Trophoblast cell (in vitro differentiated cells and primary cell): ENCODE measurements at regions not wholly inside any gene's neighbourhood (a gene's known extent, or its start where the extent isn't known, plus 50 kb on each side); places are given as distances from the start of the nearest gene placed in this dataset.

ENCODE experiments used
- DNase-seq, 2 donors: peaks; one replicate each; pipeline ENCODE4 v3.0.0-alpha.2; 2016
- H2AFZ ChIP-seq: 2 replicates; pipeline ENCODE4 v1.6.1; 2013; ENCODE audit warnings: low read length, moderate library complexity, mild to moderate bottlenecking; ENCODE audit not compliant: insufficient read depth, poor library complexity
- H2AK5ac ChIP-seq: 2 replicates; pipeline ENCODE4 v1.6.1; 2013; ENCODE audit warnings: mild to moderate bottlenecking, low read length
- H2BK120ac ChIP-seq: 2 replicates; pipeline ENCODE4 v1.6.1; 2013; ENCODE audit warnings: low read length, mild to moderate bottlenecking, moderate library complexity; ENCODE audit not compliant: insufficient read depth, poor library complexity
- H2BK12ac ChIP-seq: 2 replicates; pipeline ENCODE4 v1.6.1; 2013; ENCODE audit warnings: mild to moderate bottlenecking, low read length, moderate library complexity
- H2BK5ac ChIP-seq: 2 replicates; pipeline ENCODE4 v1.6.1; 2013; ENCODE audit warnings: low read length, low read depth, moderate library complexity, mild to moderate bottlenecking; ENCODE audit not compliant: poor library complexity
- H3K14ac ChIP-seq: 2 replicates; pipeline ENCODE4 v1.6.1; 2013; ENCODE audit warnings: mild to moderate bottlenecking, low read length
- H3K18ac ChIP-seq: 2 replicates; pipeline ENCODE4 v1.6.1; 2013; ENCODE audit warnings: mild to moderate bottlenecking, low read length
- H3K23ac ChIP-seq: 2 replicates; pipeline ENCODE4 v1.6.1; 2013; ENCODE audit warnings: low read length
- H3K27ac ChIP-seq: 2 replicates; pipeline ENCODE4 v1.5.1; 2013; ENCODE audit warnings: low read depth, mild to moderate bottlenecking, inconsistent platforms, low read length, moderate library complexity
- H3K27me3 ChIP-seq: 2 replicates; pipeline ENCODE4 v1.6.1; 2013; ENCODE audit warnings: inconsistent platforms, mild to moderate bottlenecking, low read length, moderate library complexity; ENCODE audit not compliant: insufficient read depth
- H3K36me3 ChIP-seq, 2 experiments: 1 replicate in 1 of 2; 2 replicates in 1 of 2; pipeline ENCODE4 v1.6.1; 2013; ENCODE audit warnings: low read length in 2 of 2, mild to moderate bottlenecking in 2 of 2, moderate library complexity in 1 of 2; ENCODE audit not compliant: insufficient read depth in 2 of 2, control insufficient read depth in 1 of 2
- H3K4ac ChIP-seq: 2 replicates; pipeline ENCODE4 v1.6.1; 2013; ENCODE audit warnings: low read depth, mild to moderate bottlenecking, low read length, moderate library complexity
- H3K4me1 ChIP-seq, 2 experiments: 1 replicate in 1 of 2; 2 replicates in 1 of 2; pipeline ENCODE4 v1.6.1; 2013; ENCODE audit warnings: low read length in 2 of 2, mild to moderate bottlenecking in 2 of 2, moderate library complexity in 1 of 2; ENCODE audit not compliant: insufficient read depth in 2 of 2, control insufficient read depth in 1 of 2
- H3K4me2 ChIP-seq: 2 replicates; pipeline ENCODE4 v1.6.1; 2013; ENCODE audit warnings: inconsistent platforms, mild to moderate bottlenecking, low read length, moderate library complexity
- H3K4me3 ChIP-seq: 2 replicates; pipeline ENCODE4 v1.5.1; 2013; ENCODE audit warnings: mild to moderate bottlenecking, low read depth, low read length, inconsistent platforms
- H3K79me1 ChIP-seq: one replicate; pipeline ENCODE4 v1.6.1; 2013; ENCODE audit warnings: low read length
- H3K79me2 ChIP-seq: 2 replicates; pipeline ENCODE4 v1.6.1; 2013; ENCODE audit warnings: low read length, mild to moderate bottlenecking; ENCODE audit not compliant: control insufficient read depth, insufficient read depth, poor library complexity
- H3K9ac ChIP-seq: 2 replicates; pipeline ENCODE4 v1.6.1; 2013; ENCODE audit warnings: mild to moderate bottlenecking, low read length
- H3K9me3 ChIP-seq: 2 replicates; pipeline ENCODE4 v1.6.1; 2013; ENCODE audit warnings: low read depth, mild to moderate bottlenecking, control low read depth, inconsistent platforms, low read length; ENCODE audit not compliant: insufficient read depth
- H4K12ac ChIP-seq: 2 replicates; pipeline ENCODE4 v1.6.1; 2013; ENCODE audit warnings: low read depth, mild to moderate bottlenecking, low read length, moderate library complexity
- H4K8ac ChIP-seq: 2 replicates; pipeline ENCODE4 v1.6.1; 2013; ENCODE audit warnings: low read depth, mild to moderate bottlenecking, low read length, moderate library complexity
- H4K91ac ChIP-seq: one replicate; pipeline ENCODE4 v1.6.1; 2013; ENCODE audit warnings: low read depth, mild to moderate bottlenecking, low read length, moderate library complexity
- WGBS: extraction: QIAGEN DNeasy Blood & Tissue Kit; methylation state at CpG from one replicate; pipeline ENCODE4 v1.1.7; 2013; ENCODE audit warnings: missing lambda C conversion rate; ENCODE audit not compliant: insufficient read length, insufficient coverage; ENCODE audit errors: extremely low coverage; 5-methylcytosine and 5-hydroxymethylcytosine counted together

- H3K27me3 ChIP-seq: no peaks in the 10 kb centered on the region
- no peak overlapping the region for H2AK5ac ChIP-seq
- no peaks in the 10 kb centered on the region for H3K9me3 ChIP-seq
- no peaks in the 10 kb centered on the region for H3K36me3 ChIP-seq
- H3K4me2 ChIP-seq: no peak overlapping the region
- WGBS: no CpG with 5 or more reads among the region's 6 CpGs
- H3K4me3 ChIP-seq: no peak overlapping the region
- H3K14ac ChIP-seq: no peak overlapping the region
- H4K91ac ChIP-seq: no peak overlapping the region
- no peak overlapping the region for H2BK12ac ChIP-seq
- H4K12ac ChIP-seq: no peak overlapping the region
- H2AFZ ChIP-seq: no peak overlapping the region
- H3K18ac ChIP-seq: no peak overlapping the region
- no peak overlapping the region for H4K8ac ChIP-seq
- H3K23ac ChIP-seq: no peak overlapping the region
- no peak for DNase-seq
- H3K4ac ChIP-seq: no peak overlapping the region
- no peak overlapping the region for H3K9ac ChIP-seq
- H2BK5ac ChIP-seq: no peak overlapping the region
- no peak overlapping the region for H2BK120ac ChIP-seq
- no peaks in the 10 kb centered on the region for H3K4me1 ChIP-seq
- H3K27ac ChIP-seq: no peak overlapping the region
- H3K79me1 ChIP-seq: no peaks in the 10 kb centered on the region
- H3K79me2 ChIP-seq: no peaks in the 10 kb centered on the region
These were observed 112.1 kb upstream of the TIAM1 start for GRCh38 chr21:31456201-31456600.

- no peak overlapping the region for H3K4me3 ChIP-seq
- no peak overlapping the region for H3K4me2 ChIP-seq
- no peaks in the 10 kb centered on the region for H3K79me2 ChIP-seq
- WGBS: no CpG with 5 or more reads among the region's 4 CpGs
- no peaks in the 10 kb centered on the region for H3K79me1 ChIP-seq
- no peak overlapping the region for H3K14ac ChIP-seq
- H2BK5ac ChIP-seq: no peak overlapping the region
- H3K27me3 ChIP-seq: no peaks in the 10 kb centered on the region
- H2BK120ac ChIP-seq: no peak overlapping the region
- H4K91ac ChIP-seq: no peak overlapping the region
- H3K36me3 ChIP-seq: no peaks in the 10 kb centered on the region
- no peak overlapping the region for H3K9ac ChIP-seq
- H3K4ac ChIP-seq: no peak overlapping the region
- H2AK5ac ChIP-seq: no peak overlapping the region
- no peak overlapping the region for H2BK12ac ChIP-seq
- H3K23ac ChIP-seq: no peak overlapping the region
- H3K27ac ChIP-seq: no peak overlapping the region
- no peak overlapping the region for H4K12ac ChIP-seq
- no peak overlapping the region for H3K18ac ChIP-seq
- H4K8ac ChIP-seq: no peak overlapping the region
- DNase-seq: no peak
- H3K9me3 ChIP-seq: no peaks in the 10 kb centered on the region
- no peaks in the 10 kb centered on the region for H3K4me1 ChIP-seq
- no peak overlapping the region for H2AFZ ChIP-seq
These were observed 111.4 kb upstream of the TIAM1 start for GRCh38 chr21:31455506-31455905.

- no peak overlapping the region for H4K91ac ChIP-seq
- no CpG with 5 or more reads among the region's 9 CpGs for WGBS
These were observed 106.9 kb upstream of the TIAM1 start for GRCh38 chr21:31450980-31451379.

GRCh38 chr21:31449921-31450535 lies 106.0 kb upstream of the TIAM1 start:
- no peaks in the 10 kb centered on the region for H3K79me2 ChIP-seq
- H4K12ac ChIP-seq: no peak overlapping the region
- H3K4me1 ChIP-seq: peaks cover 3 to 4% of the 10 kb centered on the region in 2 experiments
- no peaks in the 10 kb centered on the region for H3K9me3 ChIP-seq
- H3K4ac ChIP-seq: no peak overlapping the region
- no peak overlapping the region for H3K18ac ChIP-seq
- H2AFZ ChIP-seq: no peak overlapping the region
- no peak overlapping the region for H2AK5ac ChIP-seq
- H3K9ac ChIP-seq: no peak overlapping the region
- H3K36me3 ChIP-seq: no peaks in the 10 kb centered on the region
- no peak overlapping the region for H3K27ac ChIP-seq
- H3K14ac ChIP-seq: no peak overlapping the region
- no peak overlapping the region for H3K4me3 ChIP-seq
- H3K79me1 ChIP-seq: no peaks in the 10 kb centered on the region
- no CpG with 5 or more reads among the region's 11 CpGs for WGBS
- no peak overlapping the region for H3K23ac ChIP-seq
- no peak overlapping the region for H3K4me2 ChIP-seq
- no peak overlapping the region for H2BK120ac ChIP-seq
- no peak overlapping the region for H2BK12ac ChIP-seq
- H4K8ac ChIP-seq: no peak overlapping the region
- no peak overlapping the region for H4K91ac ChIP-seq
- no peak for DNase-seq
- no peaks in the 10 kb centered on the region for H3K27me3 ChIP-seq
- H2BK5ac ChIP-seq: no peak overlapping the region

More at GRCh38 chr21:31450980-31451379, 106.9 kb upstream of the TIAM1 start:
- H3K79me2 ChIP-seq: no peaks in the 10 kb centered on the region
- H2AFZ ChIP-seq: no peak overlapping the region
- H3K4me1 ChIP-seq: peaks cover 3 to 4% of the 10 kb centered on the region in 2 experiments
- H2AK5ac ChIP-seq: no peak overlapping the region
- no peak overlapping the region for H4K8ac ChIP-seq
- DNase-seq: no peak
- no peak overlapping the region for H3K27ac ChIP-seq
- no peak overlapping the region for H3K18ac ChIP-seq
- no peak overlapping the region for H2BK120ac ChIP-seq
- H3K4me2 ChIP-seq: no peak overlapping the region
- H3K4ac ChIP-seq: no peak overlapping the region
- H3K27me3 ChIP-seq: no peaks in the 10 kb centered on the region
- H2BK12ac ChIP-seq: no peak overlapping the region
- no peaks in the 10 kb centered on the region for H3K36me3 ChIP-seq
- no peaks in the 10 kb centered on the region for H3K9me3 ChIP-seq
- H3K79me1 ChIP-seq: no peaks in the 10 kb centered on the region
- H3K14ac ChIP-seq: no peak overlapping the region
- peak overlapping the region; percentile 62 for H3K4me3 ChIP-seq
- no peak overlapping the region for H4K12ac ChIP-seq
- H2BK5ac ChIP-seq: no peak overlapping the region
- H3K23ac ChIP-seq: no peak overlapping the region
- no peak overlapping the region for H3K9ac ChIP-seq
